HuH-7 (cell line): ENCODE measurements at regions not wholly inside any gene's neighbourhood (a gene's known extent, or its start where the extent isn't known, plus 50 kb on each side); places are given as distances from the start of the nearest gene placed in this dataset.
"Not testable (repeated sequence)": the region's sequence is repeated elsewhere in the genome, so short reads cannot be mapped to it uniquely, and the experiment has no call there.

ENCODE experiments used
- DNase-seq: peaks from one replicate; pipeline ENCODE4 v3.0.0; 2011; ENCODE audit warnings: low spot score

DNA sequence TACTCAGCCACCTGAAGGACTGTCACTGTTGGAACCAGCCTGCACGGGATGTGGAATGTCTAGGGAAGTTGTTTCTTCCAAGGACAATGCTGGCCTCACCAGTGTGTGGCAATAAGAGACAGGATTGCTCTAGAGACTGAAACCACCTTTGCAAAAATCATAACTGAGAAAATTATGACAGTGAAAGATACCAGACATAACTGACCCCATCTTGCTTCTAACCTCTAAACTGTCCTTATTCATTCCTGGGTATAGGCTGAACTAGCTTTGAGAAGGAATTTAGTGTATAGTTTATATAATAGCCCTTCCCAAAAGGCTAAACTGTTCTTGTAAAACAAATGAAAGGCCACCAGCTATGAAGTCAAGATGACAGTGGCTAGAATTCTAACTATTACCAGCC lies 83.6 kb downstream of the IER5 start:
- DNase-seq = no peak

DNA sequence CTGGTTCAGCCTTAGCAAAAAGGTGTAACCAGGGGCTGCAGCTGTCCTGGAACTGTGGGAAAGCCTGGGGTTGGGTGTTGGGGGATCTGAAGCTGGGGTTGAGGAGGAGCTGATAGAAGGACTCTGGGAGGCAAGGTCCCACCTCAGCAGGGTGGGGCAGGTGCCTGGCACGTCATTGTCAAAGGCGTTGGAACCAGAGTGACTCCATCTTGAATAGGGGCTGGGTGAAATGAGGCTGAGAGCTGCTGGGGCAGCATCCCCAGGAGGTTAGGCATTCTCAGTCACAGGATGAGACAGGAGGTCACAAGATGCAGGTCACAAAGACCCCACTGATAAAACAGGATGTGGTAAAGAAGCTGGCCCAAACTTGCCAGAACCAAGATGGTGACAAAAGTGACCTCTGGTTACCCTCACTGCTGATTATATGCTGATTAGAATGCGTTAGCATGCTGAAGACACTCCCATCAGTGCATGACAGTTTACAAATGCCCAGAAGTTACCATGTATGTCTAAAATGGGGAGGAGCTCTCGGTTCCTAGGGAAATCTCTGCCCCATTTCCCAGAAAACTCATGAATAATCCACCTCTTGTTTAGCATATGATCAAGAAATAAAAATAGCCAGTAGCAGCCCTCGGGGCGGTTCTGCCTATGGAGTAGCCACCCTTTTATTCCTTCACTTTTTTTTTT lies 85.4 kb downstream of the IER5 start:
- DNase-seq = no peak

DNA sequence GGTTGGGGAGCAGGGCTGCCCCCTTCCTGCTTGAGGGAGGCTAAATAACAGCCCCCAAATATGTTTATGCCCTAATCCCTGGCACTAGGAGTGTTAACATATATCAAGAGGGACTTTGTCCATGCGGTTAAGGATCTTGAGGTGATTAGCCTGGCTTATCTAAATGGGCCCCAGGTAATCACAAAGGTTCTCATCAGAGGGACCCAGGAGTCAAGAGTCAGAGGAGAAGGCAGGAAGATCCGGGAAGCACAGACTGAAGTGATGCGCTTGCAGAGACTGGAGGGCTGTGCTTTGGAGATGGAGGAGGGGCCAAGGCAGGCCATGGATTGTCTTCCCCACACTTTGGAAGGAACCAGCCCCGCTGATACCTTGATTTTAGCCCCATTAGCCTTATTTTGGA lies 86.4 kb downstream of the IER5 start:
- DNase-seq = no peak

DNA sequence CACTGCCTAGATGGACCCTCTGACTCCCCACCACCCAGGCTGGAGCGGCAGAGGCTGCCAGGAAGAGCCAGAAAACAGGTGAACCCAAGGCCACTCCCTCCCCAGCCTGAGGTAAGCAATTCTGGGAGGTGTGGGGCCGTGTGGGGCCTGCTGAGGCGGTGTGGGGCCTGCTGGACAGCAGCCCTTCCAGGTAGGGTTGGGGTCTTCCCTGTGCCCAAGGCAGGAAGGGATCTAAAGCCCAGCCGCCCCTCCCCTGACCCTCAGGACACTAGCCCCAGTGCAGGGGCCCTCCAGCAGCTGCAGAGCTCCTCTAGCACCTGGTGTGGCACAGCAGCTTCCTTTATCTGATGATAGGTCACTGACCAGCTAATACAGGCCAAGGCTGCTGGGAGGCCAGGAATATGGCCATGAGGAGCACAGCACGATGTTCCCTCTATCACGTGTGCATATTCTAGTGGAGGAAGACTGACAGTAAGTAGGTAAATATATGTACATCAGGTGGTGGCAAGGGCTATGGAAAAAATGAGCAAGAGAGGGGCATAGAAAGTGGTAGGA lies 86.9 kb downstream of the IER5 start:
- DNase-seq = no peak

DNA sequence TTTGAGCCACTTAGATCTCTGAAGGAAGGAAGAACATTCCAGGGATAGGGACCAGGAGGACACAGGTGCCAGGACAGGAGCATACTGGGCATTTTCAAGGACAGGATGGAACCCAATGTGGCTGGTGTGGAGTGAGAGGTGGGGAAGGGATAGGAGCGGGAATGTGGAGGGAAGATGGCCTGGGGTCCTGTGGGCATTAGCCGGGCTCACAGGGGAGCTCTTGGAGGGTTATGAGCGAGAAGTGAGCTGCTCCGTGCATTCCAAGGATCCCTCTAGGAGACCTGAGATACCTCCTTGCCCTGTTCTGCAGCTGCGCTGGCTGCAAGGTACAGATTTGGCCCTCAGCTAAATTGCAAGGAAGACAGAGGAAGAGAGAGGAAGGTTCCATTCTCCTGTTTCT lies 87.5 kb downstream of the IER5 start:
- no peak for DNase-seq

DNA sequence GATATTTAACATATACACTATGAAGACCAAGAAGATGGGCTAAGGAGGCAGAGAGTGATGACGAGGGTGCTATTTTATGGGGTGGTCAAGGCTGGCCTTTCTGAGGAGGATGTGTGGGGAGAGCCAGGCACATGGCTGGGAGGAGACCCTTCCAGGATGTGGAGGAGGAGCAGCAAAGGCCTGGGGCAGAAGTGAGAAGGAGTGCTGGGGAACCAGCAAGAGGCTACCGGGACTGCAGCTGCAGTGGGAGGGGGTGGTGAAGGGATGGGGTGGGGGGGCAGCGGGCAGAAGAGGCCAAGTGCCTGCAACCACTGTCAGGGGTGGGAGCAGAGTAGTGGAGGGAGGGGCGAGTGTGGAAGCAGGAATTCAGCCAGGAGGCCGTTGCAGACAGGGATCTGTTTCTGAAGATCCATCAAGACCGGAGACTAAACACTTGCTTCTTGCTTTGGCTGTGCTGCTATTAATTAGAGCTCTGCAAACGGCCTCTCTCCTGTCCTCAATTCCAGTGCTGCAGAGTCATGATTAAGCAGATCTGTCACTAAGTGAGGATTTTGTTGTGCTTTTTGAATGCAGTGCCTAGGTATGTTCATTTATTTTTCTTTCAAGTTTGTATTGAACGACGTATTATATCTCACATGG lies 89.9 kb downstream of the IER5 start:
- DNase-seq = no peak

DNA sequence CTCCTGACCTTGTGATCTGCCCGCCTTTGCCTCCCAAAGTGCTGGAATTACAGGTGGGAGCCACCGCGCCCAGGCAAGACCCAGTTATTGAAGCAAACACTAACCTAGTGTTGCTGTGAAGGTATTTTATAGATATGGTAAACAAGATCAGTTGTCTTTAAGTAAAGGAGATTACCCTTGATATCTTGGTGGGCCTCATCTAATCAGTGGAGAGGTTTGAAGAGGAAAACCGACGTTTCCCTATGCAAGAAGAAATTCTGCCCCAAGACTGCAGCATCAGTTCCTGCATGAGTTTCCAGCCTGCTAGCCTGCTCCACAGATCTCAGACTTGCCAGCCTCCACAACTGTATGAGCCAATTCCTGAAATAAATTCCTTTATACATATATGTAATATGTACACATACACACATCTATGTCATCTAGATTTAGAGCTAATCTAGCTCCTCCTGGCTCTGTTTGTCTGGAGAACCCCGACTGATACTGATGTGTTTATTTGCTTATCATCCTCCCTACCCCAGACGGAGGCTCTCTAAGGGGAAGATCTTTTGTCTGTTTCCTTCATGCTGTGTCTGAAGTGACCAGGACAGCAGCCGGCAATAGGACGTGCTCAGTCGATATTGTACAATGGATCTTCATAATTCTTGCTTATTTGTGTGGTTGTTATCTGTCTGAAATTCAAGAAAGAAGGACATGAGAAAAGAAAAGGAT lies 90.9 kb downstream of the IER5 start:
- no peak for DNase-seq

DNA sequence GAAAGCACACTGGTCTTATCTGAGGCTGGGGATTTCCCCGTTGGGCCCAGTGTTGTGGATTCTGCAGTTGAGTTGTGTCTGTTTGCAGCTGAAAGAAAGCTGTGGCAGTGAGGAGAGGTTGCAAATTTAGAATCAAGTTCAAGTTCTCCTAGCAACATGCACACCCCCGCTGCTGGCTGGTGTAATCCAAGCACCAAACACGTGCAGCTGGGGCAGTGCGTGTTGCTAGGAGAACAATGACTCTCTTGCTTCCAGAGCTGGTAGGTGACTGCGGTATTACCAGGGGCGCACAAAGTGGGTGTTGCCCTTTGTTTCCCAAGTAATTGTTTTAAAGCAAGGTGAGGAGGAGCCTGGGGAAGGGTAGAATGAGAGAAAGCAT lies 91.5 kb downstream of the IER5 start:
- DNase-seq = no peak

DNA sequence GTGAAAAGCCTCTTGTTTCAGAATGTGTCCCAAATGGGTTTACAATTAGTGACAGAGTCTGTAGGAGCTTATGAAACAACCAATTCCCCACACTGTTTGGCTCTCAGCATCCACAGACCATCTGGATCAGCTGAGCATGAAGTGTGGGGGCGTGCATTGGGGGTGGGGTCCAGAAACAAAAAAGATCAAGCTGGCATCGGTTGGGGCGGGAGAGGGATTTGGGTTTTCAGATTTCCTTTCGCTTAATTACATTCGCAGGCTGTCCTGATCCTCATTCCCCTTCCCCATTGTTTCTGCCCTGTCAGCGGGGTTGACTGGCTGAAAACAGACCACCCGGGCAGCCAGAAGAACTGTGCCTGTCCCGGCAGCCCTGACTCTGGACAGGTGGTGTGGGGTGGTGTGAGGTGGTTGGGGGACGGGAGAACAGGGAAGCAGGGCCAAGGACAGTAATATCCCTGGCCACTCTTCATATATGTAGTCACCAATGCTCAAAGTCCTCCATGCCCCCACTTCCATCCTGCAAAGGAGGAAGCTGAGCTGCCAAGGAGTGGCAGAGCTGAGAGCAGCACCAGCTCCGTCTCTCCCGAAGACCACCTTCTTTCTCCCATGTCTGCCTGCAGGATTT lies 92.0 kb downstream of the IER5 start:
- DNase-seq = no peak

DNA sequence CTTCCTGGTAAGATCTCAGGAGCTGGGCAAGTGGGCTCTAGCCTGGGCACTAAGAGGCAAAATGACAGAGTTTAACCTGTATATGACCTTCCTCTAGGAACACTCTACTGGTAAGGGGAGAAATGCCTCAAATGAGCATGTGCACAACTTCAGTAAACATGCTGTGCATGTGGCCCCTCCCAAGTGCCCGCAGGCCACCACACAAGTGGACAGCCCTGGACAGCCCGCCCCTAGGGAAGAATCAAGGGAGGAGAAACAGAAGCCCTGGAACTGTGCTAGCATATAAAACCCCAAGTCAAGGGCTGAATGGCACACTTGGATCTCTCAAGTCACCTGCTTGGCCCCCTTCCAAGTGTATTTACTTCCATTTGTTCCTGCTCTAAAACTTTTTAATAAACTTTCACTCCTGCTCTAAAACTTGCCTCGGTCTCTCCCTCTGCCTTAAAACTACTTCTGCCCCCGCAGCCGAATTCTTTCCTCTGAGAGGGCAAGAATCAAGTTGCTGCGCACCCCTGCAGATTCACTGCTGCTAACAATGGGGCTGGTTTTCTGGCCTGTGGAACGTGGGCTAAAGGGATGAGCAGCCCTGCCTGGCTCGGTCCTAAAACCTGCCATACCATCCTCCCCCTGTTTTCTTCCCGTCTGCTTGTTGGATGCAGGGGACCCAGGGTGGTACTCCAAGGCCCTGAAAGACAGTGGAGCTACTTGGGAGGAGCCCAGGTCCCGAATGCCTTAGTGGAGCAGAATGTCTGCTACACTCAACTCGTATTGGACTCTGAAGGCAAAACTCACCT lies 93.5 kb downstream of the IER5 start:
- no peak for DNase-seq

DNA sequence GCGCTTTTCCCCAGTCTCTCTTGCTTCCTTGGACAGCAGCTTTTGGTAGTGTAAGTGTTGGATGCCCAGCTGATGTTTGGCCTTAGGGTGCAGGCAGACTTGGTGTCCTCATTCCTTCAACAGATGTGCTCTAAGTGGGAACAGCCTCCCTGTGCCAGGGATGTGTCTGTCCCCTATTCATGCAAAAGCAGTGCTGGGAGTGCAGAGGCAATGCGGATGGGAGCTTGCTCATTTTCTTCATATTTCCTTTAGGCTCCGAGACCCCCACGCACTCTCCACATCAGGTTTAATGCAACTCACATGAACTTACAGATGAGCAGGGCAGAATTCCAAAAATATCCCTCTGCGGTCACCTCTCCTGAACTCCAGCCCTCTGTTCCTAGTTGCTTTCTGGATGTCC lies 96.1 kb downstream of the IER5 start:
- no peak for DNase-seq

DNA sequence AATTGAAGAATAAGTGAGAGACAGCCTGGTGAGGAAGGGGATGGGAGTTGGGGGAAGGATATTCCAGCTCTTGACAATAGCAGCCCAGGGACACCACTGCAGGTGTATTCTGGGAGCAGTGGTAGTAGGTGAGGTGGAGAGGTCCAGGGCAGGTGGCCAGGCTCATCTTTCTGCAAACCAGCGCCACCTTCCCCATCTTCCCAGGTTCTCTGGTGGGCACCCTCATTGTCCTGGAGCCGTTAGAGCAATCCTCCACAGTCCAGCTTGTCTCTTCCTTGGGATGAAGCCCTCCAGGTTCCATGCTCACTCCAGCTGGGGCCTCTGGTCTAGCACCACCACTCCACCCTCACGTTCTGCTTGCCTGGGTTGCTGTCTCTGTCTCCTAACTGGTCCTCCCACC lies 97.0 kb downstream of the IER5 start:
- DNase-seq = no peak

DNA sequence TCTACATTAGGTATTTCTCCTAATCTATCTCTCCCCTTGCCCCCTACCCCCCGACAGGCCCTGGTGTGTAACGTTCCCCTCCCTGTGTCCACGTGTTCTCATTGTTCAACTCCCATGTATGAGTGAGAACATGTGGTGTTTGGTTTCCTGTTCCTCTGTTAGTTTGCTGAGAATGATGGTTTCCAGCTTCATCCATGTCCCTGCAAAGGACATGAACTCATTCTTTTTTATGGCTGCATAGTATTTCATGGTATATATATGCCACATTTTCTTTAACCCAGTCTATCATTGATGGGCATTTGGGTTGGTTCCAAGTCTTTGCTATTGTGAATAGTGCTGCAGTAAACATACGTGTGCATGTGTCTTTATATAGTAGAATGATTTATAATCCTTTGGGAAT lies 97.6 kb downstream of the IER5 start:
- not testable (repeated sequence) for DNase-seq

DNA sequence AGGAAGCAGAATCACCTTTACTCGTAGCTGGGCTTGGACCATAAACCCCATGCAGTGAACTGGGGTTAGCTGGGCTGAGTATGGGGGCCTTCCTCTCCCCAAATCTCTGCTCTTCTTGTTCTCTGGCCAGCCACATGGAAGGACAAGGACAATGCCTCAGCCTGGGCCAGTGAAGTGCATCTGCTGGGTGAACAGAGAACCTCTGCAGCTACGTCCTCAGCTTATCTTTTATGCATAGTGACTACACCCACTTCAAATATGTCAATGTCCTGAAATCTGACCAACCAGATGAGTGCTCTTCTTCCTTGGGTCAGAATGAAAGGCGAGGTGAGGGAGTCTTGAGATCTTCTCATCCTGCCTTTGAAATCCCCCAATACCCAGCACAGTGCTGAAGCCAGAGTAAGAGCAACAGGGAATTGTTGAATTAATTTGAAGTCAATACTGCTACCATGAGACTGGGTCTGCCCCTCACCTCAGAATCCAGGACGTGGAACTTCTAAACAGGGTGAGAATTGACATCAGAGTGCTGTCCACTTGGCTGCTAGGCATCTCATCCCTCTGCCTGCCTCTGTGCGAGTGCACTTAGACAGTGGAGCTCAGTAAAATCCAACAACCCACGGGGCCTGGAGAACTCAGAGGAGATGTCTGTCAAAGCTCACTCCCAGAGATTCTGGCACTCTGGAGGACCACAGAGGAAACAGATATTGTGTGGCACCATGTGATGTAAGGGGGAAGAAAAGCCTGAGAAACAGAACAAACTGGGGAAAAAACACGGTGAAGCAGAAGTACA lies 99.0 kb downstream of the IER5 start:
- DNase-seq = no peak

DNA sequence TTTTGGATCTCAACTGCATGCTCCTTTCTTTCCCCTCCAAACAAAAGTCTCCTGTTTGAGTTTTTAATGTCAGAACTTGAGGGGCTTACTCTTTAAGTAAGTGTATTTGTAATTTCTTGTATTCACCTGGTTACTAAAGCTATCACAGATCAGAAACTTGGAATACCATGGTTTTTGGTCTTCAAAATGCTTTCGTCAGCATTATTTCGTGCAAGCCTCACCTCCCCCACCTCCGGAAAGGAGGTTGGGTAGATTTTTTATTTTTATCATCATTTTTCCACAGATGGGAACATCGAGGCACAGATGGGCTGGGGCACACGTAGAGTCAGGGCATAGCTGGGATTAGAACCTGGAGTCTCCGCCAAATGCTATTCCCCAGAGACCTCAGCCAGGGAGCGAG lies 100.7 kb downstream of the IER5 start:
- no peak for DNase-seq

DNA sequence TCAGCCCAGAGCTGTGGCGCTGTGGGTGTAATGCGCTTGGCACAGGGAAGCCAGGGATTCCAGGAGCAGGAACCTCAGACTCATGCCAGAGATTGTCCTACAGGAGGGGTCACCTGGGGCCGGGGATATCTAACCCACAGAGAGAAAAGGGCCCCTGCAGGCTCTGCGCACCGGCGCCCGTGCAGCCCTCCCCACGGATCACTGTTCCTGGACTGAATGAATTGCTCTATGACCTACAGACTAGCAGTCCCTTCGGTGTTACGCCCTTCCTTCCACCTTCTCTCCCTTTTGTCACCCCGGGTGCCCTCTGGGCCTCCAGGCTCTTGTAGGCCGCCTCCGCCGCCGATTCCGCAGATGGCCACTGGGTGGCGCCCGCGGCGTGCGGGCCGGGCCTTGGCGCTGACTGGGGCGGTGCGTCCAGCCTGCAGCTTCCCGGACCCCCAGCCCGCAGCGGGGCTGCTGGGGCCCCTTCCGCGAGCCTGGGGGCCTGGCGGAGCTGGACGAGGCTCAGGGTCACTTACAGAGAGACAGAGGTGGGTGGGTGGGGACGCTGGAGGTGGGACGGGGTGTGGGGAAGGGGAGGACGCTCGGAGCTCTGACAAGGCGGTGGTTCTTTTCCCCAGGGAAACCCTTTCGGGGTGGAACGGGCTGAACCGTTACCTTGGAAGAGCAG lies 101.3 kb downstream of the IER5 start:
- DNase-seq = peak; percentile 82

DNA sequence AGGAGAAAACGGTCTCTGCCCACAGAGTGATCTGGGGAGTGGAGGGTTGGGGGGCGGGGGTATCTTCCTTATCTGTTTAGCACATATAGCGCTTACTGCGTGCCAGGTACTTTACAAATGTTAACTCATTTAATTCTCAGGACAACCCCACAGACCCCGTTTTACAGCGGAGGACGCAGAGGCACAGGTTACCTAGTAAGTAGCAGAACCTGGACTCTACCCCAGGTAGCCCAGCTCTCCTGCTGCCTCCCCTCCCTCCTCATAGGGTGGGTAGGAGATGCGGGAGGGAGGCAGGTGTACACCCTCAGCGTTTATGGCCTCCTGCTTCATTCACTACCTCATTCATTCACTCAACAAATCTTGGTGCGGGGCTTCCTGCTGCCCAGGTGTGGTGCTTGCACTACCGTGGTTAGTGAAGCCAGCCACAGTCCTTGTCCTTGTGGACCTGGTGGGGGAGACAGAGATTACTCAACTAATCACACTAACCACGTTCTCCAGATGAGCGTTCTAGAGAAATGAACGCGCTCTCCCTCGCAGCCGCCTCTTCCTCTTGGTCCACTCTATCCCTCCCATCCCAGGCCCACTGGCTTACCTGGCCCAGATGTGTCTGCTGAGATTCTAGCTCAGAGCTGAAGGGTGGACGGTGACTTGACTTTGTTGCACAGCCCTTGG lies 102.0 kb downstream of the IER5 start:
- no peak for DNase-seq

DNA sequence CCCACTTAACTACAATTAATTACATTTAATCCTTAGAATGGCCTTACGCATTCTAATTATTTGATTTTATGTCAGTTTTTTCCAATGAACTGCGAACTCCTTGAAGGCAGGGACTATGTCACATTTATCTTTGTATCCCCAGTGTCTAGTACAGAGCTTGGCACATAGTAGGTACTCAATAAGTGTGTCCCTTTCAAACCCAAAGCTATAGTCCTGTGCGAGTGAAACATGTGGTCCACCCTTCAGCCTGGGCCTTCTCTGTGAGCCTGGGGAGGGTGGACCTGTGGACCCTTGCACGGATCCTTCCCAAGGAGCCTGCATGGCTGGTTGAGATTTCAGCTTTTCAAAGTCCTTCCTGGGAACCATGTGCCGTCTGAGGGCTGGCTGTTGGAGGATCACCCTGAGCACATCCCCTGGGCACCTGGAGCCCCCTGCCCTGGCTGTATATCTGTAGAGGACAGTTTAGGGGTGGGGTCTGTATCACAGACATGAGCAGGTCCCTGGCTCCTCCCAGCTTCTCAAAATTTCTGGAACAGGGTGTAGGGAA lies 103.1 kb downstream of the IER5 start:
- DNase-seq = no peak

DNA sequence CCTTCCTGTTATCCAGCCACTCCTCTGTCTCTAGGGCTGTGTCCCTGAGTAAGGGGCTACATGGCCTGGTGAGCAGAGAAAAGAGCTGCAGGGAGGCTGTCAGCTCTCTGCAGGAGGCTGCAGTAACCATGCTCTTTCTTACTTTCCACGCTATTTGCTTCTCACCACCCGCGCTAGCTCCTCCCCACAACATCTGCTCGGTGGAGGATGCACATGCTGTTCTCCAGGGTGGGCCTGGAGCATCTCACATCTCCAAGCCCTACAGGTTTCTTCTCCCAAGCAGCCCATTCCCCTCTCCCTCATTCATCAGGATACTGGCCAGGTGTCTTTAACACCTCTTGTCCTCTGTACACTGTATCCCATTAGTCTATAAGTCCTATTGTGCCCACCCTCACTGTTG lies 103.8 kb downstream of the IER5 start:
- DNase-seq = no peak
